Psoas muscle (tissue), 7 donors: ENCODE measurements at regions not wholly inside any gene's neighbourhood (a gene's known extent, or its start where the extent isn't known, plus 50 kb on each side); places are given as distances from the start of the nearest gene placed in this dataset.

ENCODE experiments used
- ATAC-seq, 4 donors: fragments of 200-7000 bp; cut with Tn5 transposase; one replicate each; pipeline ENCODE4 v1.9.1; 2020; ENCODE audit warnings: moderate library complexity in 3 of 4, mild to moderate bottlenecking in 2 of 4
- DNase-seq, 2 donors: peaks; one replicate each; pipeline ENCODE4 v3.0.0-alpha.2; 2020
- H3K27ac ChIP-seq: fragments of 200-600 bp; one replicate; pipeline ENCODE4 v1.8.0; 2022
- H3K27me3 ChIP-seq, 3 donors: fragments of 200-600 bp in 1 of 3; one replicate each; pipeline versions ENCODE4 v1.6.1 to v1.8.0; 2013 to 2022; ENCODE audit warnings: low read length in 2 of 3, mild to moderate bottlenecking in 2 of 3, moderate library complexity in 1 of 3; ENCODE audit not compliant: insufficient read depth in 3 of 3
- H3K36me3 ChIP-seq, 2 donors: fragments of 200-600 bp in 1 of 2; one replicate each; pipeline versions ENCODE4 v1.6.1 to v1.8.0; 2013 to 2022; ENCODE audit warnings: low read depth in 1 of 2, mild to moderate bottlenecking in 1 of 2, moderate library complexity in 1 of 2; ENCODE audit not compliant: insufficient read depth in 1 of 2
- H3K4me1 ChIP-seq: fragments of 200-600 bp; one replicate; pipeline ENCODE4 v1.8.0; 2022
- H3K4me3 ChIP-seq: fragments of 200-600 bp; one replicate; pipeline ENCODE4 v1.8.0; 2022; ENCODE audit warnings: mild to moderate bottlenecking
- H3K9me3 ChIP-seq: fragments of 200-600 bp; one replicate; pipeline ENCODE4 v1.8.0; 2022
- WGBS, 3 donors: extraction: QIAGEN DNeasy Blood & Tissue Kit; methylation state at CpG; one replicate each; pipeline versions ENCODE4 v1.1.6 to v1.1.7; 2013; 5-methylcytosine and 5-hydroxymethylcytosine counted together
- intact Hi-C, 2 donors: fragments of 100-400 bp; cut with DNase I; formaldehyde crosslinking; loops; one replicate each; pipeline versions ENCODE4 v1.11.0 to v1.14.2; 2022
- TF ChIP-seq, protein P1 (sequence below): fragments of 200-600 bp; IDR thresholded peaks from one replicate; pipeline ENCODE4 v1.8.0; 2022; ENCODE audit warnings: antibody characterized with exemption
- donor health status: healthy with polysubstance abuse.
- donor health status: DM: no; HTN: no; CAD: no; lungs with moderate emphysema.
- donor health status: Bipolar disorder and iron deficiency.
- donor health status: healthy.
- donor health status: DM: yes; HTN: yes; CAD: no.
- donor health status: DM: no; HTN: no; CAD: no.
- donor health status: DM: yes; HTN: yes; CAD: no.

DNA sequence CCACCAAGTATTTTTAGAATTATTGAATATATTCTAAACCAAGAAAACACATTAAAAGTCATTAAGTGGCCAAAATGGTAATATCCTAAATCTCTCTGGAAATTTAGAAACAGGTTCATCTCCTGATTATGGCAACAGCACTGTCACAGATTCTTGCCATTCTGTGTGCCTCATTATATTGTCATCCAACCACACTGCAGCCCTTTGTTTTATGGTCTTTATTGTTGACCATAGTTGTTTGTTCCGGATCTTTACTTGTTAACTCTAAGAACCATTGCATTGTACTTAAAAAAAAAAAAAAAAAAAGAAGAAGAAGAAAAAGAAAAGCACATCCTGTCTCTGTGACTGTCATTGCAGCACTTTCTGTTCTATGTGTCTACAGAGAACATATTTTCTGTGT, 822.1 kb upstream of the ADGRL3 start:
- Histone ChIP-seq H3K9me3 (no peaks in the 10 kb centered on the region), H3K27ac (no peak overlapping the region), H3K4me1 (no peaks in the 10 kb centered on the region), H3K36me3 (no peaks in the 10 kb centered on the region), H3K4me3 (no peak overlapping the region), H3K27me3 (no peaks in the 10 kb centered on the region)
- DNase-seq: no peak
- TF ChIP-seq, protein P1, sequence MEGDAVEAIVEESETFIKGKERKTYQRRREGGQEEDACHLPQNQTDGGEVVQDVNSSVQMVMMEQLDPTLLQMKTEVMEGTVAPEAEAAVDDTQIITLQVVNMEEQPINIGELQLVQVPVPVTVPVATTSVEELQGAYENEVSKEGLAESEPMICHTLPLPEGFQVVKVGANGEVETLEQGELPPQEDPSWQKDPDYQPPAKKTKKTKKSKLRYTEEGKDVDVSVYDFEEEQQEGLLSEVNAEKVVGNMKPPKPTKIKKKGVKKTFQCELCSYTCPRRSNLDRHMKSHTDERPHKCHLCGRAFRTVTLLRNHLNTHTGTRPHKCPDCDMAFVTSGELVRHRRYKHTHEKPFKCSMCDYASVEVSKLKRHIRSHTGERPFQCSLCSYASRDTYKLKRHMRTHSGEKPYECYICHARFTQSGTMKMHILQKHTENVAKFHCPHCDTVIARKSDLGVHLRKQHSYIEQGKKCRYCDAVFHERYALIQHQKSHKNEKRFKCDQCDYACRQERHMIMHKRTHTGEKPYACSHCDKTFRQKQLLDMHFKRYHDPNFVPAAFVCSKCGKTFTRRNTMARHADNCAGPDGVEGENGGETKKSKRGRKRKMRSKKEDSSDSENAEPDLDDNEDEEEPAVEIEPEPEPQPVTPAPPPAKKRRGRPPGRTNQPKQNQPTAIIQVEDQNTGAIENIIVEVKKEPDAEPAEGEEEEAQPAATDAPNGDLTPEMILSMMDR: no peak
- no peak for ATAC-seq
- intact Hi-C loops: no loop called here
- WGBS, 3 donors: 28 to 53% (median 30%) methylated on average over 1 of the region's 1 CpG

DNA sequence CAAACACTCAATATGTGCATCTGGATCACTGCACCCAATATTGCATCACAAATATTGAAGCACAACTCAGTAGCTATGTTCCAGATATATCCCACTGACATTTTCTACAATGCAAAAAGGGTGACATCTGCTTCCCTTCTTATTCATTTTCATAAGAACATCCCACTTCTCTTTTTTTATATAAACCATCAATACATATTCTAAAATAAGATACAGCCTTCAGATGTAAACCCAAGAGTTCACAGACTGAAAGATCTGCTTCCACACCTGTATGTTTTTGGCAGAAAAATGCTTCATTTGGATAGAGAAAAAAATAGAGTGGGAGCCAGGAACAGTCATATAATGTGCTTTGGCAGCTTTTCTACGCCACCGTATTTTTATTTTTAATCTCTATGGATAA, 815.6 kb upstream of the ADGRL3 start:
- ATAC-seq (no peak), DNase-seq (no peak)
- Histone ChIP-seq H3K36me3 (no peaks in the 10 kb centered on the region), H3K4me1 (no peaks in the 10 kb centered on the region), H3K27ac (no peak overlapping the region), H3K9me3 (peaks cover 1% of the 10 kb centered on the region), H3K27me3 (no peaks in the 10 kb centered on the region), H3K4me3 (no peak overlapping the region)
- intact Hi-C loops: no loop called here
- WGBS, 3 donors: 25 to 32% (median 26%) methylated on average over 2 of the region's 2 CpGs
- TF ChIP-seq, protein P1: no peak

DNA sequence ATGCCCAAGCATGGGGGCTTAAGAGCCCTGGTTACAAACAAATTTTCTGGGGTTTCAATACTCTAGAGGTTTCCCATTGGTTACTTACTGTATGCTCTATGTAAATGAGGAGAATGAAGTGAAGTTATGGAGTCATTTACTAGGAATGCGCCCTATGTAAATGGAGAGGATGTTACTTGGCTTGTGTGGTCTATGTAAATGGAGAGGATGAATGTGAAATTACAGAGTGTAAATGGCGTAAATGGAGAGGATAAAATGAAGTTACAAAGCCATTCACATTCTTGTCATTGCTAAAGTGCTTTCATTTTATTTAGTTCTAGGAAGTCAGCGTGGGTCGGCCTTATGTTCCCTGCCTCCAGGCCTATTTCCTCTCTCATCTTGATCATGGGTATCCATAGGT, 810.5 kb upstream of the ADGRL3 start:
- Histone ChIP-seq H3K36me3 (no peaks in the 10 kb centered on the region), H3K27ac (no peak overlapping the region), H3K9me3 (peaks cover 6% of the 10 kb centered on the region), H3K4me1 (no peaks in the 10 kb centered on the region), H3K4me3 (no peak overlapping the region), H3K27me3 (no peaks in the 10 kb centered on the region)
- DNase-seq: no peak
- no peak for ATAC-seq
- TF ChIP-seq, protein P1: no peak
- 88 to 91% (median 90%) methylated on average over 4 of the region's 4 CpGs for WGBS, 3 donors
- intact Hi-C loops: no loop called here

DNA sequence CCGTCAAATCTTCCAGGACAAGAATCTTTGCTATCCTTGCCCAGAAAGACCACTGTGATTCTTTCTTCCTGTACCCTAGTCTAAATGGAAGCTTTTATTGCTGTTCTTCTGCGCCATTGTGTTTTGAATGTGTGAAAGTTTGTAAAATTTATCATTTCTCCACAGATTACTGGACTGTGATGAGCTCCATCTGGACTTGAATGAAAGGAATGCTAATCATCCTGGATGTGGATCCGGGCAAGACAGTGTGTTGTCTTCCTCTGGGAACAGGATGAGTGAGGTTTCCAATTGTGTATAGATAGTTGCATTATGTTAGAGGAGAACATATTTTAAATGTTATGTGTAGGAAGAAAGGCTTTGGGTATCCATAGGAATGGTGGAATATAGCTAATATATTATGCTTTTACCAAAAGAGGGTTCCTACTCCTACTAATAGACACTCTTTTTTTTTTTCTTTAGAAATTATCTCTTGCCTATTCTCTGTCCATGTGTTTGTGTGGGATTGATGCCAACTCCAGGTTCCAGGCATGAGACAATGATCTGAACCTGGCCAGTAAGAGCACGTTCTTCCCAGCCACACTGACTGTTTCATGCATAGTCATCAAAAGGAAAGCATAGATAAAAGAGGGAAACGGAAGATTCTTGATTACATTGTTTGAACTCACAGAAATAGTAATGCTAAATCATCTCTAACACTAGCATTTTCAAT, 803.6 kb upstream of the ADGRL3 start:
- Histone ChIP-seq H3K9me3 (no peaks in the 10 kb centered on the region), H3K27me3 (no peaks in the 10 kb centered on the region), H3K36me3 (no peaks in the 10 kb centered on the region), H3K27ac (no peak overlapping the region), H3K4me3 (no peak overlapping the region), H3K4me1 (no peaks in the 10 kb centered on the region)
- TF ChIP-seq, protein P1: no peak
- intact Hi-C loops: no loop called here
- ATAC-seq: no peak
- no peak for DNase-seq
- 46 to 53% (median 47%) methylated on average over 5 of the region's 5 CpGs for WGBS, 3 donors

DNA sequence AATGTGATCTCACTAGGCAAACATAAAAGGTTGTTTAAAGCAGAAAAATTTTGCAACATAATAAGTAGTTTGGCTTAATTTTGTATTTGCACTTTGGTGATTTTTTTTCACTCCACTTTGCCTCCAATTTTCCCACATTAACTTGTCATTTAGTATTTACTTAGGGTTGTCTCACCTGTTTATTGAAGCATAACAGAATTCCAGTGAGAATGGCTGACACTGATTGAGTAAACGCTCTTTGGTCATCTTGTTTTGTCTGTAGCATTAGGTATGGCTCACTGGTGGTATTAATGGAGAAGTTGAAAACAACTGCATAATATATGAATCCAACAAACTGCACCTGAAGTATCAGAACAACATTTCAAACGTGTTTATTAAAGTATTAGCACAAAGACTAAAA, 799.5 kb upstream of the ADGRL3 start:
- Histone ChIP-seq H3K4me3 (no peak overlapping the region), H3K27me3 (no peaks in the 10 kb centered on the region), H3K36me3 (no peaks in the 10 kb centered on the region), H3K4me1 (no peaks in the 10 kb centered on the region), H3K9me3 (no peaks in the 10 kb centered on the region), H3K27ac (no peak overlapping the region)
- intact Hi-C loops: no loop called here
- ATAC-seq: no peak
- no peak for DNase-seq
- 64 to 71% (median 67%) methylated on average over 2 of the region's 2 CpGs for WGBS, 3 donors
- TF ChIP-seq, protein P1: no peak
